Tibial artery (tissue), 4 donors: ENCODE measurements at regions not wholly inside any gene's neighbourhood (a gene's known extent, or its start where the extent isn't known, plus 50 kb on each side); places are given as distances from the start of the nearest gene placed in this dataset.

Experiments used
- DNase-seq, 2 donors: peaks; one replicate each; pipeline ENCODE4 v3.0.0-alpha.2; 2019
- H3K27ac ChIP-seq, 2 donors: fragments of 200-600 bp; sonication (generic) in 1 of 2; 1 replicate in 1 of 2; 2 replicates in 1 of 2; pipeline ENCODE4 v1.5.1; 2018 to 2019; ENCODE audit warnings: mild to moderate bottlenecking in 1 of 2
- H3K27me3 ChIP-seq, 2 donors: fragments of 200-600 bp; sonication (generic) in 1 of 2; one replicate each; pipeline versions ENCODE4 v1.5.1 to v1.6.0; 2016 to 2019
- H3K36me3 ChIP-seq, 3 donors: fragments of 200-600 bp; sonication (generic) in 2 of 3; one replicate each; pipeline ENCODE4 v1.5.1; 2016 to 2019; ENCODE audit warnings: mild to moderate bottlenecking in 2 of 3
- H3K4me1 ChIP-seq, 4 donors: fragments of 200-600 bp; sonication (generic) in 2 of 4; 1 replicate in 3 of 4; 2 replicates in 1 of 4; pipeline ENCODE4 v1.5.1; 2016 to 2019
- H3K4me3 ChIP-seq, 2 donors: fragments of 200-600 bp; sonication (generic) in 1 of 2; 1 replicate in 1 of 2; 2 replicates in 1 of 2; pipeline ENCODE4 v1.5.1; 2018 to 2019; ENCODE audit warnings: mild to moderate bottlenecking in 2 of 2
- H3K9me3 ChIP-seq, 3 donors: fragments of 200-600 bp; sonication (generic) in 1 of 3; one replicate each; pipeline ENCODE4 v1.5.1; 2016 to 2019
- intact Hi-C: fragments of 100-400 bp; cut with DNase I; formaldehyde crosslinking; loops from one replicate; pipeline ENCODE4 v1.15.0; 2023; ENCODE audit warnings: low total_unique reads
- TF ChIP-seq, protein P1 (sequence below), 2 experiments: fragments of 200-600 bp in 1 of 2; fragments of 450-650 bp in 1 of 2; IDR thresholded peaks; one replicate each; pipeline ENCODE4 v1.5.1; 2017 to 2019; ENCODE audit warnings: antibody characterized with exemption in 2 of 2, mild to moderate bottlenecking in 1 of 2, moderate library complexity in 1 of 2

DNA sequence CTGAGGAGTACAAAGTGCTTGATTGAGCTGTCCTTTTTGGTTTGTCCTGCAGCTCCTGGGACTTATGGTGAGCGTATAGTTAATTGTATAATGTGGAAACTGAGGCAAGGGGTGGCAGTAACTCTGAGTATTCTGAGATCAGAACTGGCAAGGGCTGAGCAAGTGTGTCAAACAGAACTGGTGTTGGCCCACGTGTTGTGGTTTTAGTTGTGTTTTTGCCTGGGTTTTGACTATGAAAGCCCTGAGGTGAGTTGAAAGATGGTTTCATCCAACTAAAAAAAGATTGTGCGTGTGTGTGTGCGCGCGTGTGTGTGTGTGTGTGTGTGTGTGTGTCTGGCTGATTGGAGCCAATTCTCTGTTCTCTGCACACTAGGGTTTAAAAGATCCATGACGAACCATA, 154.1 kb downstream of the EDEM1 start:
- Histone ChIP-seq H3K9me3 (no peaks in the 10 kb centered on the region), H3K27me3 (no peaks in the 10 kb centered on the region), H3K4me1 (no peaks in the 10 kb centered on the region), H3K36me3 (no peaks in the 10 kb centered on the region), H3K4me3 (no peak overlapping the region), H3K27ac (no peak overlapping the region)
- TF ChIP-seq, protein P1, sequence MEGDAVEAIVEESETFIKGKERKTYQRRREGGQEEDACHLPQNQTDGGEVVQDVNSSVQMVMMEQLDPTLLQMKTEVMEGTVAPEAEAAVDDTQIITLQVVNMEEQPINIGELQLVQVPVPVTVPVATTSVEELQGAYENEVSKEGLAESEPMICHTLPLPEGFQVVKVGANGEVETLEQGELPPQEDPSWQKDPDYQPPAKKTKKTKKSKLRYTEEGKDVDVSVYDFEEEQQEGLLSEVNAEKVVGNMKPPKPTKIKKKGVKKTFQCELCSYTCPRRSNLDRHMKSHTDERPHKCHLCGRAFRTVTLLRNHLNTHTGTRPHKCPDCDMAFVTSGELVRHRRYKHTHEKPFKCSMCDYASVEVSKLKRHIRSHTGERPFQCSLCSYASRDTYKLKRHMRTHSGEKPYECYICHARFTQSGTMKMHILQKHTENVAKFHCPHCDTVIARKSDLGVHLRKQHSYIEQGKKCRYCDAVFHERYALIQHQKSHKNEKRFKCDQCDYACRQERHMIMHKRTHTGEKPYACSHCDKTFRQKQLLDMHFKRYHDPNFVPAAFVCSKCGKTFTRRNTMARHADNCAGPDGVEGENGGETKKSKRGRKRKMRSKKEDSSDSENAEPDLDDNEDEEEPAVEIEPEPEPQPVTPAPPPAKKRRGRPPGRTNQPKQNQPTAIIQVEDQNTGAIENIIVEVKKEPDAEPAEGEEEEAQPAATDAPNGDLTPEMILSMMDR (IDR thresholded peaks at IDR 0.05): no peak
- intact Hi-C loops: no loop called here
- no peak for DNase-seq

DNA sequence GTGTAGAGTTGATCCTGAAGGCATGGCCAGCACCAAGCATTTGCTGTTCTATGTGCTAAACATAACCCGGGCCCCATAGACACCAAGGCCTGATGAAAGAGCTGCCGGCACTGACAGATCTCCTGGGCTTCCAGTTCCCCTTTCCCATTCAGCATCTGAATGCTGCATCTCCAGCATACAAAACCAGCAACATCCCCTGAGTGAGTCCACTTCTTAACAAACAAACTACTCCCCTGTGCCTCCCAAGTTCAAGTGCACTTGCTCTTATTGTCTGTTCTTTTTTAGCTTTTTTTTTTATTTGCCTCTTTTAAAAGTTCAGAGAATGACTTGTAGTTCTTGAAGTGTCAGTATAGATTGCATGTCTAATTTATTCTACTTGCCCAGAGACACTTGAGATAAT, 156.0 kb downstream of the EDEM1 start:
- Histone ChIP-seq H3K27me3 (no peaks in the 10 kb centered on the region), H3K4me1 (no peaks in the 10 kb centered on the region), H3K27ac (no peak overlapping the region), H3K36me3 (no peaks in the 10 kb centered on the region), H3K4me3 (no peak overlapping the region), H3K9me3 (no peaks in the 10 kb centered on the region)
- no peak for DNase-seq
- intact Hi-C loops: no loop called here
- TF ChIP-seq, protein P1 (IDR thresholded peaks at IDR 0.05): no peak

DNA sequence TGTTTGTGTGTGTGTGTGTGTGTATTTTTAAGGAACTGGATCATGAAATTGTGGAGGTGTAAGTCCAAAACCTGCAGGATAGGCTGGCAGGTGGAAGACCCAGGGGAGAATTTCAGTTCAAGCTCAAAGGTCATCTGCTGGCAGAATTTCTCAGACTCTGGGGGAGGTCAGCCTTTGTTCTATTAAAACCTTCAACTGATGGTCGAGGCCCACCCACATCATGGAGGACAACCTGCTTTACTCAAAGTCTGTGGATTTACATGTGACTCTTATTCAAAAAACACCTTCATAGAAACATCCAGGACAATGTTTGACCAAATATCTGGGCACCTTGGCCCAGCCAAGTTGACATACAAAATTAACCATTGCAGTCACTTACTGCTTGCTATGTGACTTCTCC, 157.2 kb downstream of the EDEM1 start:
- no peak for DNase-seq
- Histone ChIP-seq H3K4me1 (no peaks in the 10 kb centered on the region), H3K9me3 (peaks cover 0 to 4% (median 0%) of the 10 kb centered on the region in 3 donors), H3K4me3 (no peak overlapping the region), H3K36me3 (no peaks in the 10 kb centered on the region), H3K27ac (no peak overlapping the region), H3K27me3 (no peaks in the 10 kb centered on the region)
- TF ChIP-seq, protein P1 (IDR thresholded peaks at IDR 0.05): no peak
- intact Hi-C loops: no loop called here

DNA sequence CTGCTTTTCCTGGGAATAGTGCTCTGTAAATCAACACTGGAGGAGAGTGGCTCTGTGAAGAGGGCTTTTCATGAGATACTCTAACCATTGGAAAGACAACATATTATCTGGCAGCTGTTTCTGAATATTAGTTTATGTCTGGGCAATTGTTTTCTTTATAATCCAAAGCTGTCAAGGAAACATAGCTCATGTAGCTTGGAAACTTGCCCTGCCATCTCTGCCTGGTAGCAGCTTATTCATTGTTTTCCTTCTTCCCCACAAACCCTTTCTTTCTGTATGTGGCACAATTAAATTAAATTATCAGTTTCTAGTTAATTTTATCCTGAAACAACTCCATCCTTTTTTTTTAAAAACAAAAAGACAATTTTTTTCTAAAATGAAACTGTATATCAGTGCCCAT, 160.0 kb downstream of the EDEM1 start:
- intact Hi-C loops: no loop called here
- H3K4me1 ChIP-seq: no peaks in the 10 kb centered on the region

DNA sequence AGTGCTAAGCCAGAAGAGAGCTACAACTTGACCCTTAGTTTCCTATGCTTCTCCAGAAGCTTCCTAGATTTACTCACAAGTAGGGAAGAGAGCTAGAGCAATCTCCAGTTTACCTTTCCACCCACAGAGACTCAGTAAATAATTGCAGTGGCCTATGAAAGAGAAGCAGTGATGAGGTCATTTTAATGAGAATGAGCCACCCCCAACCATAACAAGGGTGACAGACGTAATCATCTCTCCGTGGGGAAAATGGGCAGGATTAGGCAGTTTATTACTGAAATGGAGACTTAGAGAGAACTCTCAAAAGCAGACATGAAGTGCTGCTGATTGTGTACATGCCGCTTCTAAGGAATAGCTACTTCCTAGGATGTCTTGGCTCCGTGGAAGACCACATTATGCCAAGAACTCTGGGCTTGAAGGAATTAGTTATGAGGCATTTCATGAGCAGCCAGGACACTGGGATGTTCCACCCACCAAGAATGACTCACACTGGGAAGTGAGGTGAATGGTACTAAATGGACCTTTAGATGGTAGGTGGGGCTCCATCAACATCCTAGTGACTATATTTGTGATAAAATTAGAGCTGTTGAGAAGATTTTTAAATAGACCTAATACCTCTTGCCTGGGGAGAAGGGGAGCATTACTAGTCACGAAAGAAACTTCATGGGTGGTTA, 160.9 kb downstream of the EDEM1 start:
- Histone ChIP-seq H3K4me3 (no peak overlapping the region), H3K36me3 (no peaks in the 10 kb centered on the region), H3K4me1 (no peaks in the 10 kb centered on the region), H3K27ac (no peak overlapping the region), H3K9me3 (peaks cover 0 to 4% (median 0%) of the 10 kb centered on the region in 3 donors), H3K27me3 (no peaks in the 10 kb centered on the region)
- intact Hi-C loops: no loop called here
- TF ChIP-seq, protein P1 (IDR thresholded peaks at IDR 0.05): no peak
- no peak for DNase-seq

More for the DNA sequence above, 160.0 kb downstream of the EDEM1 start:
- H3K27me3 ChIP-seq: no peaks in the 10 kb centered on the region
- H3K27ac ChIP-seq: no peak overlapping the region
- no peak overlapping the region for H3K4me3 ChIP-seq
- no peaks in the 10 kb centered on the region for H3K36me3 ChIP-seq
- H3K9me3 ChIP-seq: peaks cover 0 to 4% (median 0%) of the 10 kb centered on the region in 3 donors
- TF ChIP-seq, protein P1 (IDR thresholded peaks at IDR 0.05): no peak
- no peak for DNase-seq
